Endothelial cell (in vitro differentiated cells): ENCODE measurements at regions not wholly inside any gene's neighbourhood (a gene's known extent, or its start where the extent isn't known, plus 50 kb on each side); places are given as distances from the start of the nearest gene placed in this dataset.

Experiments used
- DNase-seq: peaks from one replicate; pipeline ENCODE4 v3.0.0; 2021; ENCODE audit warnings: low spot score
- H3K27ac Mint-ChIP-seq: one replicate; pipeline ENCODE4 v1.8.0; 2021; ENCODE audit warnings: mixed read lengths, inconsistent platforms; ENCODE audit not compliant: unreplicated experiment
- H3K27me3 Mint-ChIP-seq: one replicate; pipeline ENCODE4 v1.8.0; 2021; ENCODE audit warnings: mild to moderate bottlenecking, moderate library complexity, mixed read lengths, inconsistent platforms; ENCODE audit not compliant: unreplicated experiment
- H3K36me3 Mint-ChIP-seq: one replicate; pipeline ENCODE4 v1.8.0; 2021; ENCODE audit warnings: mild to moderate bottlenecking, low read depth, mixed read lengths, inconsistent platforms; ENCODE audit not compliant: unreplicated experiment
- H3K4me1 Mint-ChIP-seq: one replicate; pipeline ENCODE4 v1.8.0; 2021; ENCODE audit warnings: mild to moderate bottlenecking, mixed read lengths, inconsistent platforms; ENCODE audit not compliant: unreplicated experiment
- H3K4me3 Mint-ChIP-seq: one replicate; pipeline ENCODE4 v1.8.0; 2021; ENCODE audit warnings: mild to moderate bottlenecking, mixed read lengths, inconsistent platforms; ENCODE audit not compliant: unreplicated experiment
- H3K9me3 Mint-ChIP-seq: one replicate; pipeline ENCODE4 v1.8.0; 2021; ENCODE audit warnings: mixed read lengths, inconsistent platforms; ENCODE audit not compliant: unreplicated experiment
- TF ChIP-seq, protein P1 (sequence below): fragments of 200-600 bp; sonication (generic); IDR thresholded peaks from one replicate; pipeline ENCODE4 v1.5.0; 2021; ENCODE audit warnings: antibody characterized with exemption; ENCODE audit not compliant: unreplicated experiment

DNA sequence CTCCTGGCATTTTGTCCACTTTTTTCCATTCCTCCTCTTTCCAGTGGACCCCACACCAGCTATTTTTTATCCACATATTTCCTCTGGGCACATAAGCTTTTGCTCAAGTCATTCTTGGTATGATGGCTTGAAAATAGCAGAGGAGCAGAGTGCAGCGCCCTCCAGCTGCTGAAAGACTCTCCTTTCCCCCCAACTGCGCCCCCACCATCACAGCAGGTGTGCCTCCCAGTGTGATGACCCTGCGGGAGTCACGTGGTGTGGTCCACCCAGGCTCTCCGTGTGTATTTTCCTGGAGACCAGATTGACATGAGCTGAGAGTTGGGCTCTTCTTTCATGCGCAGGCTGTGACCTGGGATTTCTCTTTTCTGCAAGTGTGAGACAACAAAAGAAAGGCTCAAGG is 1241.6 kb downstream of the TBC1D22A start:
- TF ChIP-seq, protein P1, sequence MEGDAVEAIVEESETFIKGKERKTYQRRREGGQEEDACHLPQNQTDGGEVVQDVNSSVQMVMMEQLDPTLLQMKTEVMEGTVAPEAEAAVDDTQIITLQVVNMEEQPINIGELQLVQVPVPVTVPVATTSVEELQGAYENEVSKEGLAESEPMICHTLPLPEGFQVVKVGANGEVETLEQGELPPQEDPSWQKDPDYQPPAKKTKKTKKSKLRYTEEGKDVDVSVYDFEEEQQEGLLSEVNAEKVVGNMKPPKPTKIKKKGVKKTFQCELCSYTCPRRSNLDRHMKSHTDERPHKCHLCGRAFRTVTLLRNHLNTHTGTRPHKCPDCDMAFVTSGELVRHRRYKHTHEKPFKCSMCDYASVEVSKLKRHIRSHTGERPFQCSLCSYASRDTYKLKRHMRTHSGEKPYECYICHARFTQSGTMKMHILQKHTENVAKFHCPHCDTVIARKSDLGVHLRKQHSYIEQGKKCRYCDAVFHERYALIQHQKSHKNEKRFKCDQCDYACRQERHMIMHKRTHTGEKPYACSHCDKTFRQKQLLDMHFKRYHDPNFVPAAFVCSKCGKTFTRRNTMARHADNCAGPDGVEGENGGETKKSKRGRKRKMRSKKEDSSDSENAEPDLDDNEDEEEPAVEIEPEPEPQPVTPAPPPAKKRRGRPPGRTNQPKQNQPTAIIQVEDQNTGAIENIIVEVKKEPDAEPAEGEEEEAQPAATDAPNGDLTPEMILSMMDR, result no peak
- no peak for DNase-seq
- Mint-ChIP-seq H3K27me3 (no peaks in the 10 kb centered on the region), H3K27ac (no peak overlapping the region), H3K4me1 (no peaks in the 10 kb centered on the region), H3K4me3 (no peak overlapping the region), H3K9me3 (no peaks in the 10 kb centered on the region), H3K36me3 (no peaks in the 10 kb centered on the region)

DNA sequence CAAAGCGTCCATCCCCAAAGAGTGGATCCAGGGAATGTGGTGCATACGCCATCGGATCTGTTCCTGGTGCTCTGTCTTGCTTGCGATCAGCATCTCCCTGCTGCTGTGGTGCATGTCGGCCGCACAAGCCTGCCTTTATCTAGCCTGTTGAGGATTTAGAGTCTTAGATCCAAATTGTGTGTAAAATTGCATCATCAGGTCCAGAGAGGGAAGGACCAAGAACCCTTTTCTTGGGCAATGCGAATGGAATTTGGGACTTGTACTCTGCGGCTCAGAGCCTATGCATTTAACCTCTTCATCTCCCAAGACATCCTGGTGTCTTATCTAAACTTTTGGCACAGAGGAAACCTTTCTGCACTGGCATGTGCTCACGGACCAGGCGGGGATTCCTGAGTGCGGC is 1238.7 kb downstream of the TBC1D22A start:
- no peak overlapping the region for H3K27ac Mint-ChIP-seq
- no peak for DNase-seq
- H3K36me3 Mint-ChIP-seq, result no peaks in the 10 kb centered on the region
- H3K27me3 Mint-ChIP-seq, result peaks cover 4% of the 10 kb centered on the region
- peaks cover 9% of the 10 kb centered on the region for H3K9me3 Mint-ChIP-seq
- peaks cover 2% of the 10 kb centered on the region for H3K4me1 Mint-ChIP-seq
- TF ChIP-seq, protein P1, result no peak
- H3K4me3 Mint-ChIP-seq, result no peak overlapping the region

DNA sequence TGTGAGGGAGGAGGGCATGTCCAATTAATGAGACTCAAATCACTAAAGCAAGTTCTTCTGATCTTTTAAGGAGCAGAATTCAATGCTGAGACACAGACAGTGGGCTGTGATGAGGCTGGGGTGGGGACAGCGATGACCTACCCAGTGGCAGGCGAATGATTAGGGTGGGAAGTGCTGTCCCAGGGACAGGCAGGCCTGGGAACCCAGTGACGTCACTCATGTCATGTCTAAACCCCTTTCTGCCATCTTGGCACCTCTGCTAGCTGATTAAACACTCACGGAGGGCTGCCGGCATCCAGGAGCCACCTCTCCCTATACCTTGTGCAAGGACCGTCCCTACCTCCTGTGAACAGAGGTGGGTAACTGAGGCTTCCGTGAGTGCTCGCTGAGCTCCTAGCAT is 1235.2 kb downstream of the TBC1D22A start:
- H3K4me1 Mint-ChIP-seq, result peaks cover 2% of the 10 kb centered on the region
- TF ChIP-seq, protein P1, result no peak
- no peak overlapping the region for H3K4me3 Mint-ChIP-seq
- no peak overlapping the region for H3K27ac Mint-ChIP-seq
- H3K36me3 Mint-ChIP-seq, result peaks cover 9% of the 10 kb centered on the region
- H3K9me3 Mint-ChIP-seq, result peaks cover 14% of the 10 kb centered on the region
- peaks cover 4% of the 10 kb centered on the region for H3K27me3 Mint-ChIP-seq
- no peak for DNase-seq

DNA sequence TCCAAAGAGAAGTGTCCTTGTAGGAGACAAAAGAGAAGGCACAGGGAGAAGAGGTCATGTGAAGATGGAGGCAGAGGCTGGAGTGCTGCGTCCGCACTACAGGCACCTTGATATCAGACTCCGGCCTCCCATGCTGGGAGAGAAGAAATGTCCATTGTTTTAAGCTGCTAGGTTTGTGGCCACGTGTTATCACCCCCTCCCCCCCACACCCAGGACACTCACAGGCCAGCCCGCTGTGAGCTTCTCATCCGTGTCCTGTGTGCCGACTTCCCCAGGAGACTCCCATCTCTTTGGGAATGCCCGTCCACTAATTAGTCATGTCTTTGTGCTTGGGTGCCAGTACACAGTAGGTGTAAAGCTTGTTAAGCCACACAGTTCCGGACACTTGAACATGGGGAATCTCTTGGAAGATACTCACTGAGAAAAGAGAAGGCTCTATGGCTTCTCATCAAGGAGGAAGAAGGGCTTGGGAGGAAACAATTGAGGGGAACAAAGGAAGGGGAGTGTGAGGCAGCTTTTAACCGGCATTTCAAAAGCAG is 1234.7 kb downstream of the TBC1D22A start:
- no peak overlapping the region for H3K4me3 Mint-ChIP-seq
- peaks cover 14% of the 10 kb centered on the region for H3K9me3 Mint-ChIP-seq
- H3K27ac Mint-ChIP-seq, result no peak overlapping the region
- H3K36me3 Mint-ChIP-seq, result peaks cover 9% of the 10 kb centered on the region
- peaks cover 2% of the 10 kb centered on the region for H3K4me1 Mint-ChIP-seq
- DNase-seq, result no peak
- TF ChIP-seq, protein P1, result no peak
- peaks cover 4% of the 10 kb centered on the region for H3K27me3 Mint-ChIP-seq

DNA sequence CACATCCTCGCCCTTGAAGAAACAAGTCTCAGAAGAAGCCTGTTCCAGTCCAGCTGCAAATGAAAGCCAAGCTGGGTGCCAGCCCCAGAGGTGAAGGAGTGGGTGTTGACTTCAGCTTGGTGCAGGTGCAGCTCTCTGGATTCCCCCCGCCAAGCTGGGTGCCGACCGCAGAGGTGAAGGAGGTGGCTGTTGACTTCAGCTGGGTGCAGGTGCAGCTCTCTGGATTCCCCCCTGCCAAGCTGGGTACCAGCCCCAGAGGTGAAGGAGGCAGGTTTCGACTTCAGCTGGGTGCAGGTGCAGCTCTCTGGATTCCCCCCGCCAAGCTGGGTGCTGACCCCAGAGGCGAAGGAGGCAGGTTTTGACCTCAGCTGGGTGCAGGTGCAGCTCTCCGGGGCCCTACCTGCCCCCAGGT is 1234.0 kb downstream of the TBC1D22A start:
- H3K27ac Mint-ChIP-seq, result no peak overlapping the region
- H3K4me1 Mint-ChIP-seq, result peaks cover 2% of the 10 kb centered on the region
- TF ChIP-seq, protein P1, result no peak
- H3K27me3 Mint-ChIP-seq, result peaks cover 4% of the 10 kb centered on the region
- peaks cover 14% of the 10 kb centered on the region for H3K9me3 Mint-ChIP-seq
- H3K4me3 Mint-ChIP-seq, result no peak overlapping the region
- DNase-seq, result no peak
- H3K36me3 Mint-ChIP-seq, result peaks cover 9% of the 10 kb centered on the region
